Fibroblast of lung (primary cell): ENCODE measurements at regions not wholly inside any gene's neighbourhood (a gene's known extent, or its start where the extent isn't known, plus 50 kb on each side); places are given as distances from the start of the nearest gene placed in this dataset.

ENCODE experiments used
- DNase-seq, 2 donors: peaks; one replicate each; pipeline versions ENCODE4 v3.0.0 to v3.0.0-alpha.2; 2010; ENCODE audit warnings: low read depth in 2 of 2
- H2AFZ ChIP-seq: 2 replicates; pipeline ENCODE4 v1.5.1; 2012; ENCODE audit warnings: low read length, control low read depth, inconsistent platforms
- H3K27ac ChIP-seq: 2 replicates; pipeline ENCODE4 v1.5.1; 2011; ENCODE audit warnings: low read length, control low read depth; ENCODE audit not compliant: insufficient read depth
- H3K27me3 ChIP-seq: 2 replicates; pipeline ENCODE4 v1.5.1; 2011; ENCODE audit warnings: mild to moderate bottlenecking, low read length; ENCODE audit not compliant: control insufficient read depth, insufficient read depth
- H3K36me3 ChIP-seq: 2 replicates; pipeline ENCODE4 v1.5.1; 2011; ENCODE audit warnings: low read length; ENCODE audit not compliant: control insufficient read depth, insufficient read depth
- H3K4me1 ChIP-seq: 2 replicates; pipeline ENCODE4 v1.5.1; 2011; ENCODE audit warnings: low read length; ENCODE audit not compliant: control insufficient read depth, insufficient read depth; ENCODE audit errors: extremely low read depth
- H3K4me2 ChIP-seq: 2 replicates; pipeline ENCODE4 v1.5.1; 2011; ENCODE audit warnings: low read length, control low read depth; ENCODE audit not compliant: insufficient read depth; ENCODE audit errors: extremely low read depth
- H3K4me3 ChIP-seq, 4 experiments: fragments of 200-600 bp in 1 of 4; sonication (generic) in 1 of 4; replicated peaks in 1 of 4; 2 replicates each; pipeline ENCODE4 v1.5.1; 2011 to 2016; ENCODE audit warnings: low read length in 4 of 4, low read depth in 3 of 4, mild to moderate bottlenecking in 3 of 4, control low read depth in 2 of 4, inconsistent platforms in 1 of 4, mixed read lengths in 1 of 4; ENCODE audit not compliant: insufficient read depth in 1 of 4; ENCODE audit errors: control extremely low read depth in 1 of 4
- H3K79me2 ChIP-seq: 2 replicates; pipeline ENCODE4 v1.5.1; 2012; ENCODE audit warnings: mild to moderate bottlenecking, low read length, inconsistent platforms; ENCODE audit not compliant: control insufficient read depth, insufficient read depth
- H3K9ac ChIP-seq: 2 replicates; pipeline ENCODE4 v1.5.1; 2011; ENCODE audit warnings: mild to moderate bottlenecking, low read length, control low read depth; ENCODE audit not compliant: insufficient read depth
- H3K9me3 ChIP-seq: 2 replicates; pipeline ENCODE4 v1.5.1; 2012; ENCODE audit warnings: low read depth, low read length; ENCODE audit not compliant: control insufficient read depth, insufficient read depth
- H4K20me1 ChIP-seq: 2 replicates; pipeline ENCODE4 v1.5.1; 2011; ENCODE audit warnings: low read length; ENCODE audit not compliant: control insufficient read depth, insufficient read depth; ENCODE audit errors: extremely low read depth
- EZH2 ChIP-seq: IDR thresholded peaks from 2 replicates; pipeline ENCODE4 v1.5.1; 2012; ENCODE audit warnings: low read length, control low read depth, mild to moderate bottlenecking; ENCODE audit errors: missing control alignments
- TF ChIP-seq, protein P1 (sequence below), 2 donors: IDR thresholded peaks in 1 of 2; conservative IDR thresholded peaks in 1 of 2; 1 replicate in 1 of 2; 2 replicates in 1 of 2; pipeline ENCODE4 v1.5.1; 2011 to 2012; ENCODE audit warnings: low read length in 2 of 2, control low read depth in 1 of 2, inconsistent platforms in 1 of 2, low read depth in 1 of 2, mild to moderate bottlenecking in 1 of 2

DNA sequence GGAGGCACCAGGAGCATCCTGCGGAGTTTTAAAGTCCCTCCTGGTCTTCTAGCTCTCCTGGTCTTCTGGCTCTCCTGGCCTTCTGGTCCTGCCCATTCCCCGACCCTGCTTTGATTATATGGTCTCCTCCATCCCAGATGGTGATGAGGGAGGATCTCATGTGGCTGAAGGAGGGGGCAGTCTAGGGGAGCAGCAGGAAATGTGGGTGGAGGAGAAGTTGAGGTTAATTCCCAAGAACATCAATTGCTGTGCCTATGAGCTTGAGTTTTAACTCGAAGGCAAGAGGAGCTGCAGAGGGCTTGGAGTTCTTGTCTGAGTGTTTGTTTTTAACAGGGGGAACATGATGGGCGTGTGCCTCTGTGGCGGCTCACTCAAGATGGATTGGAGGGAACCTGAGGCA lies 408.8 kb downstream of the MATN1 start:
- Histone ChIP-seq H3K36me3 (no peaks in the 10 kb centered on the region), H3K27ac (no peak overlapping the region), H3K4me2 (no peak overlapping the region), H3K4me3 (no peak overlapping the region), H3K79me2 (no peaks in the 10 kb centered on the region), H3K9ac (no peak overlapping the region), H3K9me3 (no peaks in the 10 kb centered on the region), H2AFZ (no peak overlapping the region), H3K4me1 (no peaks in the 10 kb centered on the region), H4K20me1 (no peaks in the 10 kb centered on the region), H3K27me3 (no peaks in the 10 kb centered on the region)
- no peak for DNase-seq
- TF ChIP-seq, protein P1, sequence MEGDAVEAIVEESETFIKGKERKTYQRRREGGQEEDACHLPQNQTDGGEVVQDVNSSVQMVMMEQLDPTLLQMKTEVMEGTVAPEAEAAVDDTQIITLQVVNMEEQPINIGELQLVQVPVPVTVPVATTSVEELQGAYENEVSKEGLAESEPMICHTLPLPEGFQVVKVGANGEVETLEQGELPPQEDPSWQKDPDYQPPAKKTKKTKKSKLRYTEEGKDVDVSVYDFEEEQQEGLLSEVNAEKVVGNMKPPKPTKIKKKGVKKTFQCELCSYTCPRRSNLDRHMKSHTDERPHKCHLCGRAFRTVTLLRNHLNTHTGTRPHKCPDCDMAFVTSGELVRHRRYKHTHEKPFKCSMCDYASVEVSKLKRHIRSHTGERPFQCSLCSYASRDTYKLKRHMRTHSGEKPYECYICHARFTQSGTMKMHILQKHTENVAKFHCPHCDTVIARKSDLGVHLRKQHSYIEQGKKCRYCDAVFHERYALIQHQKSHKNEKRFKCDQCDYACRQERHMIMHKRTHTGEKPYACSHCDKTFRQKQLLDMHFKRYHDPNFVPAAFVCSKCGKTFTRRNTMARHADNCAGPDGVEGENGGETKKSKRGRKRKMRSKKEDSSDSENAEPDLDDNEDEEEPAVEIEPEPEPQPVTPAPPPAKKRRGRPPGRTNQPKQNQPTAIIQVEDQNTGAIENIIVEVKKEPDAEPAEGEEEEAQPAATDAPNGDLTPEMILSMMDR (conservative IDR thresholded peaks at IDR 0.05 in 1 of 2, IDR thresholded peaks at IDR 0.05 in 1 of 2; ENCODE audit: low read depth in 1 of 2, low read length in 2 of 2): no peak
- no peak for TF ChIP-seq EZH2

DNA sequence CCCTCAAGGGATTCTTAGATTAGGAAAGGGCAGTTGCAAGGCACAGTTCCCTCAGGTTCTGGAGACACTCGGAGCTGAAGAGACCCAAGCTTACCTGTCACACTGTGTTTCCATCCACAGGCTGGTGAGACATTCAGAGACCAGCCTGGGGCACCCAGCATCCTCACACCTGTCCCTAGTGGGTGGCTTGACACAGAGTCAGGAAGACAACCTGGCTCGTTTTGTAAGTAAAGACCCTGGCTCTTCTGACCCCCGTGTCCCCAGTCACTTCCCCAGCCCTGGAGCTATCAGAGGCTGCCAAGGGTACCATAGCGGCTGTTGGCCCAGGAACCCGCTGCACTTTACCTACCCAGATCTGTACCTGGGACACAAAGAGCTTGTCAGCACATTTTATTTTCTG lies 409.8 kb downstream of the MATN1 start:
- DNase-seq: no peak
- Histone ChIP-seq H3K4me1 (no peaks in the 10 kb centered on the region), H3K4me3 (no peak overlapping the region), H3K27ac (no peak overlapping the region), H2AFZ (no peak overlapping the region), H3K79me2 (no peaks in the 10 kb centered on the region), H4K20me1 (no peaks in the 10 kb centered on the region), H3K36me3 (no peaks in the 10 kb centered on the region), H3K9me3 (no peaks in the 10 kb centered on the region), H3K9ac (no peak overlapping the region), H3K27me3 (no peaks in the 10 kb centered on the region), H3K4me2 (no peak overlapping the region)
- TF ChIP-seq, protein P1 (conservative IDR thresholded peaks at IDR 0.05 in 1 of 2, IDR thresholded peaks at IDR 0.05 in 1 of 2; ENCODE audit: low read depth in 1 of 2, low read length in 2 of 2): no peak
- no peak for TF ChIP-seq EZH2

DNA sequence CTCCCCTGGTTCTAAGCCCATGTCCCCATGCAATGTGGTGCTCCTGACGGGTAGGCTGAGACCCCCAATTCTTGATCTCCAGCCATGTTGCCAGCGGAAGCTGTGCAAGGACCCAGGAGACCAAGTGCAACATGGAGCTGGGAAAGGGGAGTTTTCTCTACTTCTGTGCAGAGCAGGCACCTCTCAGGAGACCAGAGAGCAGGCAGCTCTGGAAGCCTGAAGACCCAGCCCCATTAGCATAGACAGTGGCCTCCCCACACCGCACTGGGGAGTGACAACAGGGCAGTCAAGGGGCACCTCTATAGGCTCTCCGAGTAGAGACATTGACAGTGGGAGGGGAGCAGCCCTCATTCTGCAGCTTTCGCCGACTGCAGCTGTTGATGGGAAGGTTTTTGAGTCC lies 410.2 kb downstream of the MATN1 start:
- H4K20me1 ChIP-seq: no peaks in the 10 kb centered on the region
- no peak overlapping the region for H3K27ac ChIP-seq
- H3K9ac ChIP-seq: no peak overlapping the region
- H3K4me2 ChIP-seq: no peak overlapping the region
- H3K4me3 ChIP-seq: no peak overlapping the region
- no peaks in the 10 kb centered on the region for H3K79me2 ChIP-seq
- no peaks in the 10 kb centered on the region for H3K4me1 ChIP-seq
- TF ChIP-seq, protein P1 (conservative IDR thresholded peaks at IDR 0.05 in 1 of 2, IDR thresholded peaks at IDR 0.05 in 1 of 2; ENCODE audit: low read depth in 1 of 2, low read length in 2 of 2): no peak
- no peak for TF ChIP-seq EZH2
- no peak overlapping the region for H2AFZ ChIP-seq
- no peak for DNase-seq
- no peaks in the 10 kb centered on the region for H3K36me3 ChIP-seq
- no peaks in the 10 kb centered on the region for H3K9me3 ChIP-seq
- H3K27me3 ChIP-seq: no peaks in the 10 kb centered on the region
